OCI-LY3 (cell line): ENCODE measurements at regions not wholly inside any gene's neighbourhood (a gene's known extent, or its start where the extent isn't known, plus 50 kb on each side); places are given as distances from the start of the nearest gene placed in this dataset.

Source experiments
- H2AFZ ChIP-seq: fragments of 200-600, 300-600 bp; shearing (Covaris generic); 2 replicates; pipeline ENCODE4 v1.6.0; 2014; ENCODE audit warnings: antibody characterized with exemption, low read depth, low read length
- H3K27ac ChIP-seq: fragments of 200-600, 300-600 bp; sonication (generic); 2 replicates; pipeline ENCODE4 v1.5.1; 2014; ENCODE audit warnings: mild to moderate bottlenecking, low read length, moderate library complexity, mixed read lengths
- H3K27me3 ChIP-seq: fragments of 200-600, 300-600 bp; sonication (generic); 2 replicates; pipeline ENCODE4 v1.6.1; 2014; ENCODE audit warnings: low read depth, low read length, mixed read lengths
- H3K36me3 ChIP-seq: fragments of 200-600, 300-600 bp; sonication (generic); replicated peaks from 2 replicates; pipeline ENCODE3; 2014; ENCODE audit warnings: low read depth, low read length, mixed read lengths
- H3K4me1 ChIP-seq: fragments of 300-600, 200-600 bp; sonication (generic); 2 replicates; pipeline ENCODE4 v1.6.1; 2014; ENCODE audit warnings: low read length, mixed read lengths
- H3K4me2 ChIP-seq: fragments of 200-600, 300-600 bp; sonication (generic); 2 replicates; pipeline ENCODE4 v1.6.1; 2014; ENCODE audit warnings: low read length, mixed read lengths
- H3K4me3 ChIP-seq: fragments of 300-600, 200-600 bp; sonication (generic); 2 replicates; pipeline ENCODE4 v1.5.1; 2014; ENCODE audit warnings: antibody characterized with exemption, mild to moderate bottlenecking, low read length, moderate library complexity
- H3K79me2 ChIP-seq: fragments of 300-600, 200-600 bp; shearing (Covaris generic); 2 replicates; pipeline ENCODE4 v1.6.1; 2014; ENCODE audit warnings: mild to moderate bottlenecking, low read length, mixed read lengths
- H3K9ac ChIP-seq: fragments of 300-600, 200-600 bp; shearing (Covaris generic); 2 replicates; pipeline ENCODE4 v1.6.0; 2014; ENCODE audit warnings: mild to moderate bottlenecking, low read length, moderate library complexity
- H3K9me3 ChIP-seq: fragments of 200-600, 300-600 bp; shearing (Covaris generic); 2 replicates; pipeline ENCODE4 v1.6.1; 2014; ENCODE audit warnings: low read length, mixed read lengths; ENCODE audit not compliant: insufficient read depth
- H4K20me1 ChIP-seq: fragments of 200-600, 300-600 bp; sonication (generic); 2 replicates; pipeline ENCODE4 v1.6.1; 2016; ENCODE audit warnings: low read length, mixed read lengths; ENCODE audit not compliant: insufficient read depth
- CTCF ChIP-seq: fragments of 200-600, 300-600 bp; sonication (generic); IDR thresholded peaks from 2 replicates; pipeline ENCODE4 v1.5.1; 2014; ENCODE audit warnings: antibody characterized with exemption, low read length, low read depth
- EZH2phosphoT487 ChIP-seq: fragments of 200-600 bp; shearing (Covaris generic); IDR thresholded peaks from 2 replicates; pipeline ENCODE4 v1.6.1; 2018; ENCODE audit warnings: antibody characterized with exemption, mixed run types, low read depth

GRCh38 chr6:9346923-9347322 is 911.6 kb upstream of the SLC35B3 start:
- Histone ChIP-seq H3K27ac (no peak overlapping the region), H3K27me3 (no peaks in the 10 kb centered on the region), H3K9me3 (no peaks in the 10 kb centered on the region), H3K9ac (no peak overlapping the region), H2AFZ (no peak overlapping the region), H3K79me2 (no peaks in the 10 kb centered on the region), H3K4me2 (no peak overlapping the region), H4K20me1 (no peaks in the 10 kb centered on the region), H3K4me1 (no peaks in the 10 kb centered on the region), H3K36me3 (no peaks in the 10 kb centered on the region), H3K4me3 (no peak overlapping the region)
- TF ChIP-seq CTCF, result no peak
- TF ChIP-seq EZH2phosphoT487, result no peak

GRCh38 chr6:9335431-9335830 is 900.1 kb upstream of the SLC35B3 start:
- Histone ChIP-seq H3K27ac (no peak overlapping the region), H3K4me3 (no peak overlapping the region), H2AFZ (no peak overlapping the region), H4K20me1 (no peaks in the 10 kb centered on the region), H3K36me3 (no peaks in the 10 kb centered on the region), H3K79me2 (no peaks in the 10 kb centered on the region), H3K9me3 (no peaks in the 10 kb centered on the region), H3K27me3 (no peaks in the 10 kb centered on the region), H3K9ac (no peak overlapping the region), H3K4me2 (no peak overlapping the region), H3K4me1 (no peaks in the 10 kb centered on the region)
- TF ChIP-seq EZH2phosphoT487, result no peak
- no peak for TF ChIP-seq CTCF

- Histone ChIP-seq H3K4me1 (no peaks in the 10 kb centered on the region), H3K4me3 (no peak overlapping the region), H3K9me3 (no peaks in the 10 kb centered on the region), H3K36me3 (no peaks in the 10 kb centered on the region), H3K27ac (no peak overlapping the region), H2AFZ (no peak overlapping the region), H3K79me2 (no peaks in the 10 kb centered on the region), H3K27me3 (no peaks in the 10 kb centered on the region), H3K9ac (no peak overlapping the region), H4K20me1 (no peaks in the 10 kb centered on the region), H3K4me2 (no peak overlapping the region)
- TF ChIP-seq EZH2phosphoT487 (no peak), CTCF (no peak)
These were observed 899.6 kb upstream of the SLC35B3 start for GRCh38 chr6:9334979-9335378.

- H3K27ac ChIP-seq, result no peak overlapping the region
- no peaks in the 10 kb centered on the region for H3K27me3 ChIP-seq
- H3K9ac ChIP-seq, result no peak overlapping the region
- TF ChIP-seq CTCF, result no peak
- TF ChIP-seq EZH2phosphoT487, result no peak
- H3K4me2 ChIP-seq, result no peak overlapping the region
- H2AFZ ChIP-seq, result no peak overlapping the region
- H3K9me3 ChIP-seq, result no peaks in the 10 kb centered on the region
- no peaks in the 10 kb centered on the region for H3K79me2 ChIP-seq
- no peaks in the 10 kb centered on the region for H3K4me1 ChIP-seq
- no peak overlapping the region for H3K4me3 ChIP-seq
- no peaks in the 10 kb centered on the region for H3K36me3 ChIP-seq
- H4K20me1 ChIP-seq, result no peaks in the 10 kb centered on the region
These were observed 897.0 kb upstream of the SLC35B3 start for GRCh38 chr6:9332241-9332780.
